GM10266 (cell line): ENCODE measurements at regions not wholly inside any gene's neighbourhood (a gene's known extent, or its start where the extent isn't known, plus 50 kb on each side); places are given as distances from the start of the nearest gene placed in this dataset.

Experiments used
- DNase-seq: peaks from one replicate; pipeline ENCODE4 v3.0.0; 2012; ENCODE audit errors: extremely low spot score
- CTCF ChIP-seq: IDR thresholded peaks from 2 replicates; pipeline ENCODE4 v1.5.1; 2012; ENCODE audit warnings: mild to moderate bottlenecking, low read depth; ENCODE audit not compliant: control insufficient read depth, insufficient read depth; ENCODE audit errors: missing control alignments

- TF ChIP-seq CTCF, result no peak
- DNase-seq, result no peak
Observed at GRCh38 chr12:42683266-42683665, 93.7 kb upstream of the PRICKLE1 start.

GRCh38 chr12:42679466-42679865, 89.9 kb upstream of the PRICKLE1 start:
- no peak for DNase-seq
- TF ChIP-seq CTCF, result no peak

GRCh38 chr12:42677461-42677860, 87.9 kb upstream of the PRICKLE1 start:
- DNase-seq, result no peak
- TF ChIP-seq CTCF, result no peak

GRCh38 chr12:42673535-42673934, 84.0 kb upstream of the PRICKLE1 start:
- TF ChIP-seq CTCF, result no peak
- no peak for DNase-seq

- TF ChIP-seq CTCF, result no peak
- DNase-seq, result no peak
Observed at GRCh38 chr12:42670719-42671118, 81.2 kb upstream of the PRICKLE1 start.

- TF ChIP-seq CTCF, result no peak
- DNase-seq, result no peak
Observed at GRCh38 chr12:42669553-42669952, 80.0 kb upstream of the PRICKLE1 start.

GRCh38 chr12:42666671-42667243, 77.2 kb upstream of the PRICKLE1 start:
- TF ChIP-seq CTCF, result no peak
- no peak for DNase-seq
